H1 (cell line): ENCODE measurements at regions not wholly inside any gene's neighbourhood (a gene's known extent, or its start where the extent isn't known, plus 50 kb on each side); places are given as distances from the start of the nearest gene placed in this dataset.

Experiments used
- CTCF ChIA-PET: fragments of 300-600 bp; sonication (Branson Sonifier 250); formaldehyde crosslinking; loops from one replicate; lab custom pipeline; 2021; ENCODE audit not compliant: partially characterized antibody; lab: Charles Lee
- POLR2A ChIA-PET: fragments of 300-600 bp; sonication (Branson Sonifier 250); formaldehyde crosslinking; loops from one replicate; lab custom pipeline; 2021; ENCODE audit warnings: inconsistent platforms; ENCODE audit not compliant: partially characterized antibody; lab: Charles Lee
- DNase-seq, 2 experiments: peaks; one replicate each; pipeline versions ENCODE4 v3.0.0 to v3.0.0-alpha.2; 2010 to 2022; ENCODE audit warnings: low spot score in 2 of 2, low read depth in 1 of 2, mixed read lengths in 1 of 2
- FAIRE-seq: peaks from 2 replicates; lab custom pipeline; 2011; peaks lifted over from hg19 to GRCh38; lab: Jason Lieb, UNC
- H2AFZ ChIP-seq: 2 replicates; pipeline ENCODE4 v1.8.1; 2012; ENCODE audit warnings: low read length, inconsistent platforms
- H2AK5ac ChIP-seq: 2 replicates; pipeline ENCODE4 v1.6.1; 2013; ENCODE audit warnings: low read depth, low read length
- H2BK120ac ChIP-seq: replicated peaks from 2 replicates; pipeline ENCODE3; 2013; ENCODE audit warnings: low read depth, low read length, inconsistent platforms
- H2BK12ac ChIP-seq: 2 replicates; pipeline ENCODE4 v1.6.1; 2013; ENCODE audit warnings: low read depth, low read length
- H2BK15ac ChIP-seq: 2 replicates; pipeline ENCODE4 v1.6.1; 2013; ENCODE audit warnings: low read length
- H2BK20ac ChIP-seq: 2 replicates; pipeline ENCODE4 v1.6.1; 2013; ENCODE audit warnings: low read length
- H2BK5ac ChIP-seq: 2 replicates; pipeline ENCODE4 v1.6.1; 2013; ENCODE audit warnings: low read depth, low read length
- H3K14ac ChIP-seq: 2 replicates; pipeline ENCODE4 v1.6.1; 2013; ENCODE audit warnings: inconsistent platforms; ENCODE audit not compliant: insufficient read length
- H3K18ac ChIP-seq: 2 replicates; pipeline ENCODE4 v1.6.1; 2013; ENCODE audit warnings: low read length; ENCODE audit errors: extremely low read depth
- H3K23ac ChIP-seq: 2 replicates; pipeline ENCODE4 v1.6.1; 2013; ENCODE audit warnings: inconsistent platforms; ENCODE audit not compliant: insufficient read length
- H3K23me2 ChIP-seq: 2 replicates; pipeline ENCODE4 v1.6.1; 2013; ENCODE audit warnings: low read depth, low read length
- H3K27ac ChIP-seq: 2 replicates; pipeline ENCODE4 v1.6.1; 2011; ENCODE audit warnings: low read depth, low read length, inconsistent platforms
- H3K27me3 ChIP-seq, 4 experiments: replicated peaks in 1 of 4; 1 replicate in 1 of 4; 2 replicates in 3 of 4; pipeline versions ENCODE4 v1.6.1 to v1.8.1; 2011 to 2013; ENCODE audit warnings: low read length in 3 of 4, mild to moderate bottlenecking in 3 of 4, inconsistent platforms in 2 of 4, mixed read lengths in 2 of 4, moderate library complexity in 1 of 4; ENCODE audit not compliant: control insufficient read depth in 3 of 4, insufficient read depth in 3 of 4; ENCODE audit errors: extremely low read depth in 1 of 4
- H3K36me3 ChIP-seq, 4 experiments: 2 replicates each; pipeline versions ENCODE4 v1.6.1 to v1.8.1; 2011 to 2013; ENCODE audit warnings: mild to moderate bottlenecking in 4 of 4, low read length in 3 of 4, moderate library complexity in 2 of 4, control low read depth in 1 of 4, inconsistent platforms in 1 of 4; ENCODE audit not compliant: insufficient read depth in 4 of 4, control insufficient read depth in 2 of 4
- H3K4ac ChIP-seq: replicated peaks from 2 replicates; pipeline ENCODE3; 2013; ENCODE audit warnings: low read length, low read depth, mixed read lengths, inconsistent platforms; ENCODE audit not compliant: insufficient read length
- H3K4me1 ChIP-seq, 4 experiments: replicated peaks in 1 of 4; 1 replicate in 1 of 4; 2 replicates in 3 of 4; pipeline versions ENCODE4 v1.6.1 to v1.8.1; 2011 to 2013; ENCODE audit warnings: low read length in 3 of 4, inconsistent platforms in 2 of 4, mixed read lengths in 1 of 4; ENCODE audit not compliant: insufficient read depth in 4 of 4, control insufficient read depth in 3 of 4
- H3K4me2 ChIP-seq, 2 experiments: 2 replicates each; pipeline versions ENCODE4 v1.6.1 to v1.8.1; 2011 to 2013; ENCODE audit warnings: low read depth in 2 of 2, low read length in 2 of 2, control low read depth in 1 of 2, inconsistent platforms in 1 of 2, mild to moderate bottlenecking in 1 of 2; ENCODE audit not compliant: insufficient read depth in 1 of 2
- H3K4me3 ChIP-seq, 4 experiments: fragments of 200-600, 300-600 bp in 1 of 4; sonication (generic), shearing (Covaris generic), sonication (Bioruptor Twin) in 1 of 4; 2 replicates each; pipeline versions ENCODE4 v1.5.1 to v1.8.1; 2011 to 2016; ENCODE audit warnings: low read length in 4 of 4, low read depth in 3 of 4, control low read depth in 2 of 4, inconsistent platforms in 2 of 4, mild to moderate bottlenecking in 2 of 4, mixed read lengths in 1 of 4, moderate library complexity in 1 of 4; ENCODE audit not compliant: insufficient read depth in 2 of 4; ENCODE audit errors: extremely low read depth in 1 of 4
- H3K56ac ChIP-seq: replicated peaks from 2 replicates; pipeline ENCODE3; 2013; ENCODE audit warnings: low read depth, mild to moderate bottlenecking, mixed read lengths, low read length, inconsistent platforms; ENCODE audit not compliant: insufficient read length
- H3K79me1 ChIP-seq: 2 replicates; pipeline ENCODE4 v1.6.1; 2013; ENCODE audit warnings: low read depth, low read length, control low read depth
- H3K79me2 ChIP-seq, 2 experiments: 2 replicates each; pipeline versions ENCODE4 v1.6.1 to v1.8.1; 2012 to 2013; ENCODE audit warnings: low read length in 2 of 2, mild to moderate bottlenecking in 2 of 2, inconsistent platforms in 1 of 2; ENCODE audit not compliant: insufficient read depth in 2 of 2, control insufficient read depth in 1 of 2
- H3K9ac ChIP-seq, 4 experiments: replicated peaks in 1 of 4; 1 replicate in 1 of 4; 2 replicates in 3 of 4; pipeline versions ENCODE4 v1.6.1 to v1.8.1; 2011 to 2013; ENCODE audit warnings: low read depth in 3 of 4, low read length in 3 of 4, control low read depth in 2 of 4, mild to moderate bottlenecking in 2 of 4, moderate library complexity in 2 of 4, inconsistent platforms in 1 of 4; ENCODE audit errors: extremely low read depth in 1 of 4
- H3K9me3 ChIP-seq, 2 experiments: 2 replicates each; pipeline versions ENCODE4 v1.6.1 to v1.8.1; 2012 to 2013; ENCODE audit warnings: mild to moderate bottlenecking in 2 of 2, moderate library complexity in 2 of 2, control low read depth in 1 of 2, inconsistent platforms in 1 of 2, low read depth in 1 of 2, low read length in 1 of 2, mixed read lengths in 1 of 2; ENCODE audit not compliant: insufficient read depth in 2 of 2
- H4K20me1 ChIP-seq, 2 experiments: replicated peaks in 1 of 2; 2 replicates each; pipeline versions ENCODE3 to v1.8.1; 2011 to 2013; ENCODE audit warnings: inconsistent platforms in 2 of 2, low read length in 2 of 2, mild to moderate bottlenecking in 1 of 2; ENCODE audit not compliant: insufficient read depth in 2 of 2, control insufficient read depth in 1 of 2
- H4K5ac ChIP-seq: 2 replicates; pipeline ENCODE4 v1.6.1; 2013; ENCODE audit warnings: low read length, low read depth, mixed read lengths, inconsistent platforms; ENCODE audit not compliant: insufficient read length
- H4K8ac ChIP-seq: 2 replicates; pipeline ENCODE4 v1.8.0; 2013; ENCODE audit warnings: mild to moderate bottlenecking, moderate library complexity, low read length, inconsistent platforms; ENCODE audit not compliant: insufficient read depth; ENCODE audit errors: extremely low read depth
- H4K91ac ChIP-seq: replicated peaks from 2 replicates; pipeline ENCODE3; 2013; ENCODE audit warnings: low read length, mixed read lengths, inconsistent platforms; ENCODE audit not compliant: insufficient read length
- CBX8 ChIP-seq: fragments of 300-800, 300-1000 bp; sonication (generic); IDR thresholded peaks from 2 replicates; pipeline ENCODE4 v1.7.1; 2016; ENCODE audit warnings: low read depth, low read length, borderline replicate concordance
- CHD1 ChIP-seq: IDR thresholded peaks from 2 replicates; pipeline ENCODE4 v1.6.1; 2012; ENCODE audit warnings: low read depth, low read length, improper control_type of control experiment
- JUN ChIP-seq: IDR thresholded peaks from 2 replicates; pipeline ENCODE4 v1.6.1; 2011; ENCODE audit warnings: low read depth, mild to moderate bottlenecking, improper control_type of control experiment, low read length
- SRF ChIP-seq: IDR thresholded peaks from 2 replicates; pipeline ENCODE4 v1.6.1; 2011; ENCODE audit warnings: mild to moderate bottlenecking, low read depth, low read length, moderate library complexity

GRCh38 chr1:96880626-96881025, 159.0 kb downstream of the PTBP2 start:
- no peak overlapping the region for H2BK5ac ChIP-seq
- no peak overlapping the region for H4K8ac ChIP-seq
- no peaks in the 10 kb centered on the region for H4K20me1 ChIP-seq
- DNase-seq = no peak
- no peak overlapping the region for H2BK20ac ChIP-seq
- H3K56ac ChIP-seq = no peak overlapping the region
- no peaks in the 10 kb centered on the region for H3K79me2 ChIP-seq
- no peak overlapping the region for H3K23ac ChIP-seq
- no peak for FAIRE-seq
- H3K27ac ChIP-seq = no peak overlapping the region
- no peaks in the 10 kb centered on the region for H3K79me1 ChIP-seq
- H3K4me2 ChIP-seq = no peak overlapping the region
- peaks cover 0 to 1% (median 0%) of the 10 kb centered on the region in 4 experiments; a peak in 1 of 7 replicates for H3K27me3 ChIP-seq
- H3K36me3 ChIP-seq = no peaks in the 10 kb centered on the region
- no peak overlapping the region for H3K18ac ChIP-seq
- no peak overlapping the region for H2BK15ac ChIP-seq
- H3K4me1 ChIP-seq = no peaks in the 10 kb centered on the region; a peak in 1 of 7 replicates
- H3K4ac ChIP-seq = no peak overlapping the region
- no peak overlapping the region for H4K5ac ChIP-seq
- no peak overlapping the region for H2AK5ac ChIP-seq
- H2AFZ ChIP-seq = no peak overlapping the region
- H3K9me3 ChIP-seq = 0 out of 4 replicates have a peak, but pooled peaks cover 0 to 3% of the 10 kb centered on the region in 2 experiments
- ChIA-PET POLR2A (no interaction called here), CTCF (no interaction called here)
- no peaks in the 10 kb centered on the region for H3K23me2 ChIP-seq
- no peak overlapping the region for H2BK12ac ChIP-seq
- no peak overlapping the region for H3K14ac ChIP-seq
- H2BK120ac ChIP-seq = no peak overlapping the region
- TF ChIP-seq CBX8 (no peak), SRF (no peak), JUN (no peak), CHD1 (no peak)
- H4K91ac ChIP-seq = no peak overlapping the region
- H3K4me3 ChIP-seq = no peak overlapping the region
- no peak overlapping the region for H3K9ac ChIP-seq
